Esophagus squamous epithelium (tissue), 4 donors: ENCODE measurements at regions not wholly inside any gene's neighbourhood (a gene's known extent, or its start where the extent isn't known, plus 50 kb on each side); places are given as distances from the start of the nearest gene placed in this dataset.

Experiments used
- CTCF ChIP-seq, 6 experiments: fragments of 450-650 bp in 4 of 6; fragments of 200-600 bp in 2 of 6; sonication (generic) in 2 of 6; IDR thresholded peaks; one replicate each; pipeline ENCODE4 v1.5.1; 2016 to 2019; ENCODE audit warnings: antibody characterized with exemption in 6 of 6, mild to moderate bottlenecking in 4 of 6, moderate library complexity in 4 of 6
- POLR2A ChIP-seq, 4 donors: fragments of 450-650 bp; IDR thresholded peaks; one replicate each; pipeline ENCODE4 v1.6.1; 2017; ENCODE audit warnings: antibody characterized with exemption in 4 of 4, mild to moderate bottlenecking in 4 of 4, moderate library complexity in 3 of 4

DNA sequence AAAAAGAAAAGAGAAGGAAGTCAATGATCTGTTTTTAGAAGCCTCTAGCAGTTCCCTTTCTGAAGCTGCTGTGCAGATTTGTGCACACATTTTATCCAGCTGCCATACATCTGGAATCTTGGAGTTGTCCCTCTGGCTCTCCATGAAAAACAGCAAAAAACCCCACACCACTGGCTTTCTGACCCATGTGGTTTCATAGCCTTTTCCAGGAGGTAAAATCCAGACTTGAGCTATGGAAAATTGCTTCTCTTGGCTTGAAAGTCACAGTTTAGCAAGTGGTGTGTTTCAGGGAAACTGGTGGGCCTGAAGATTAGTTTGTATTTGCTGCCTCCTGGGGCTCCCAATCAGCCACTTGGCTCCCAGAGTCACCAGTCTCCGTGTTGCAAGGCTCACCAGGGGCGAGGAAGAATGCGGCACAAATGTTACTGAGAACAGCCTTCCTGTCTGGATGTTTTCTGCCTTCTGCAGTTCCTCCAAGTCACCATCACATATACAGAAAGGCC is 50.1 kb upstream of the ADRB1 start:
- TF ChIP-seq POLR2A (IDR thresholded peaks at IDR 0.05) (no peak), CTCF (IDR thresholded peaks at IDR 0.05) (no peak)
